ENCODE measurements at regions not wholly inside any gene's neighbourhood (a gene's known extent, or its start where the extent isn't known, plus 50 kb on each side); places are given as distances from the start of the nearest gene placed in this dataset.

- no peaks in the 10 kb centered on the region for H3K36me3 ChIP-seq (ENCODE audit: control insufficient read depth in 2 of 4, insufficient read depth in 4 of 4, low read length in 3 of 4)
- H2BK5ac ChIP-seq (ENCODE audit: low read depth, low read length): no peak overlapping the region
- H4K20me1 ChIP-seq (replicated peaks in 1 of 2; ENCODE audit: control insufficient read depth in 1 of 2, insufficient read depth in 2 of 2, low read length in 2 of 2): no peaks in the 10 kb centered on the region
- H3K79me2 ChIP-seq (ENCODE audit: control insufficient read depth in 1 of 2, insufficient read depth in 2 of 2, low read length in 2 of 2): no peaks in the 10 kb centered on the region
- no peak overlapping the region for H2BK12ac ChIP-seq (ENCODE audit: low read depth, low read length)
- CTCF ChIA-PET (ENCODE audit: partially characterized antibody): interaction anchor here (0.6 to 4.4 kb wide), 16 partner anchors 9 to 1211 kb away, joined by 3 to 50 read pairs (median 4); no protein-coding TSS in a partner anchor
- DNase-seq (ENCODE audit: low read depth in 1 of 2, low spot score in 2 of 2): no peak
- H3K9me3 ChIP-seq (ENCODE audit: insufficient read depth in 2 of 2, low read depth in 1 of 2, low read length in 1 of 2): no peaks in the 10 kb centered on the region
- H3K4me1 ChIP-seq (replicated peaks in 1 of 4; ENCODE audit: control insufficient read depth in 3 of 4, insufficient read depth in 4 of 4, low read length in 3 of 4): no peaks in the 10 kb centered on the region
- no peak overlapping the region for H4K5ac ChIP-seq (ENCODE audit: insufficient read length, low read depth, low read length)
- WGBS, 2 experiments (ENCODE audit: extremely low coverage in 1 of 2, insufficient coverage in 1 of 2, insufficient read length in 1 of 2, insufficient replicate concordance in 2 of 2, low coverage in 1 of 2, low lambda C conversion rate in 2 of 2, missing lambda C conversion rate in 1 of 2): 69% methylated on average over 1 of the region's 1 CpG; no CpG with 5 or more reads in 1 of the 2 experiments
- H3K23me2 ChIP-seq (ENCODE audit: low read depth, low read length): no peaks in the 10 kb centered on the region
- no peak overlapping the region for H2AK5ac ChIP-seq (ENCODE audit: low read depth, low read length)
- H3K14ac ChIP-seq (ENCODE audit: insufficient read length): no peak overlapping the region
- H3K4me2 ChIP-seq (ENCODE audit: insufficient read depth in 1 of 2, low read depth in 2 of 2, low read length in 2 of 2): no peak overlapping the region
- H3K23ac ChIP-seq (ENCODE audit: insufficient read length): no peak overlapping the region
- H3K27me3 ChIP-seq (replicated peaks in 1 of 4; ENCODE audit: control insufficient read depth in 3 of 4, extremely low read depth in 1 of 4, insufficient read depth in 3 of 4, low read length in 3 of 4): no peaks in the 10 kb centered on the region; a peak in 1 of 7 replicates
- FAIRE-seq: no peak
- no peak overlapping the region for H2BK15ac ChIP-seq (ENCODE audit: low read length)
- no peaks in the 10 kb centered on the region for H3K79me1 ChIP-seq (ENCODE audit: low read depth, low read length)
- H3K4ac ChIP-seq (replicated peaks; ENCODE audit: insufficient read length, low read depth, low read length): no peak overlapping the region
- no peak overlapping the region for H3K4me3 ChIP-seq (ENCODE audit: extremely low read depth in 1 of 4, insufficient read depth in 2 of 4, low read depth in 3 of 4, low read length in 4 of 4)
- POLR2A ChIA-PET (ENCODE audit: partially characterized antibody): no interaction called here
- H3K27ac ChIP-seq (ENCODE audit: low read depth, low read length): no peak overlapping the region
- H4K8ac ChIP-seq (ENCODE audit: extremely low read depth, insufficient read depth, low read length): 0 out of 2 replicates have a peak overlapping the region, but pooled peaks have one; percentile 11
- no peak overlapping the region for H2AFZ ChIP-seq (ENCODE audit: low read length)
- H3K56ac ChIP-seq (replicated peaks; ENCODE audit: insufficient read length, low read depth, low read length): no peak overlapping the region
- H3K9ac ChIP-seq (replicated peaks in 1 of 4; ENCODE audit: extremely low read depth in 1 of 4, low read depth in 3 of 4, low read length in 3 of 4): no peak overlapping the region
- H2BK120ac ChIP-seq (replicated peaks; ENCODE audit: low read depth, low read length): no peak overlapping the region
- H3K18ac ChIP-seq (ENCODE audit: extremely low read depth, low read length): no peak overlapping the region
- H4K91ac ChIP-seq (replicated peaks; ENCODE audit: insufficient read length, low read length): no peak overlapping the region
- no peak overlapping the region for H2BK20ac ChIP-seq (ENCODE audit: low read length)
- no peak for TF ChIP-seq RBBP5 (IDR thresholded peaks at IDR 0.05; ENCODE audit: borderline replicate concordance, low read depth, low read length)
- no peak for TF ChIP-seq POLR2A (IDR thresholded peaks at IDR 0.05; ENCODE audit: control extremely low read depth in 1 of 2, low read depth in 2 of 2, low read length in 2 of 2)
Observed at GRCh38 chr1:55374216-55374615, 159.1 kb upstream of the USP24 start.
